ENCODE measurements at regions not wholly inside any gene's neighbourhood (a gene's known extent, or its start where the extent isn't known, plus 50 kb on each side); places are given as distances from the start of the nearest gene placed in this dataset.

DNA sequence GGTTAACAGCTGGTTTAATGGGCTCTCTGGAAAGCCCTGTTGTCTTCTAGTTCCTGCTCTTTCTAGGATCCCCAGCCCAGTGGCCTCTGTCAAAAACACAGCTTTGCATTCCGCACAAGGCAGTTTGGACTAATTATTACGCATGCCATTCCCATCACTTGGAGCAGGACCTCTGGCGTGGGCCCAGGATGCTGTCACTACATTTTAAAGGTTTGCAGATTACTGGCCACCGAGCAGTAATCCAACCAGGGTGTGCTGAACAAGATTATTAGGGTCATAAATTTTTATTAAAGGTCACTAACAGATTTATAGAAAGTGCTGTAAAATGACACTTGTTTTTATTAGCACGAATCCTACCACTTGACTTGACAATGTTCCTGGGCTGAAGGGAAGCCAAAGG is 143.6 kb upstream of the SLC6A11 start:
- TF ChIP-seq EZH2 (IDR thresholded peaks at IDR 0.05): no peak
- TF ChIP-seq POLR2AphosphoS5 (IDR thresholded peaks at IDR 0.05; ENCODE audit: borderline replicate concordance, low read depth, low read length): no peak
